GM20000 (cell line): ENCODE measurements at regions not wholly inside any gene's neighbourhood (a gene's known extent, or its start where the extent isn't known, plus 50 kb on each side); places are given as distances from the start of the nearest gene placed in this dataset.

Experiments used
- DNase-seq: peaks from one replicate; pipeline ENCODE4 v3.0.0; 2012; ENCODE audit warnings: low spot score
- TF ChIP-seq, protein P1 (sequence below): IDR thresholded peaks from 2 replicates; pipeline ENCODE4 v1.5.1; 2012; ENCODE audit warnings: mild to moderate bottlenecking, control low read depth; ENCODE audit errors: extremely low read depth, missing control alignments

DNA sequence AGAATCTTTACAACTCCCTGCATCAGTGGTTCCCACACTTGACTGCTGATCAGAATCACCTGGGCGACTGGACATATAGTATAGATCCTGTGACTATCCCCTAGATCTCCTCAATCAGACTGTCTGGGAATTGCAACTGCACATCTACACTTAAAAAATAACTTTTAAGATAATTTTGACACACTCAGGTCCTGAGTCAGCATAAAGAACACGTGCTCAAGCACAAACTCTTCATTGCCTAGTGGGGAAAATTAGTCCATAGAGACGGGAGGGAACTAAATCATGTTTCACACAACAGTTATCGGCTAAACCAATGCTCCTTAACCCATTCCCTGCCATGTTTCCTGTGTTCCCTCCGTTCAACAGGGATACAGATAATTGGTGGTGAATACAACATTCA lies 243.5 kb upstream of the FGF13 start:
- TF ChIP-seq, protein P1, sequence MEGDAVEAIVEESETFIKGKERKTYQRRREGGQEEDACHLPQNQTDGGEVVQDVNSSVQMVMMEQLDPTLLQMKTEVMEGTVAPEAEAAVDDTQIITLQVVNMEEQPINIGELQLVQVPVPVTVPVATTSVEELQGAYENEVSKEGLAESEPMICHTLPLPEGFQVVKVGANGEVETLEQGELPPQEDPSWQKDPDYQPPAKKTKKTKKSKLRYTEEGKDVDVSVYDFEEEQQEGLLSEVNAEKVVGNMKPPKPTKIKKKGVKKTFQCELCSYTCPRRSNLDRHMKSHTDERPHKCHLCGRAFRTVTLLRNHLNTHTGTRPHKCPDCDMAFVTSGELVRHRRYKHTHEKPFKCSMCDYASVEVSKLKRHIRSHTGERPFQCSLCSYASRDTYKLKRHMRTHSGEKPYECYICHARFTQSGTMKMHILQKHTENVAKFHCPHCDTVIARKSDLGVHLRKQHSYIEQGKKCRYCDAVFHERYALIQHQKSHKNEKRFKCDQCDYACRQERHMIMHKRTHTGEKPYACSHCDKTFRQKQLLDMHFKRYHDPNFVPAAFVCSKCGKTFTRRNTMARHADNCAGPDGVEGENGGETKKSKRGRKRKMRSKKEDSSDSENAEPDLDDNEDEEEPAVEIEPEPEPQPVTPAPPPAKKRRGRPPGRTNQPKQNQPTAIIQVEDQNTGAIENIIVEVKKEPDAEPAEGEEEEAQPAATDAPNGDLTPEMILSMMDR = no peak

DNA sequence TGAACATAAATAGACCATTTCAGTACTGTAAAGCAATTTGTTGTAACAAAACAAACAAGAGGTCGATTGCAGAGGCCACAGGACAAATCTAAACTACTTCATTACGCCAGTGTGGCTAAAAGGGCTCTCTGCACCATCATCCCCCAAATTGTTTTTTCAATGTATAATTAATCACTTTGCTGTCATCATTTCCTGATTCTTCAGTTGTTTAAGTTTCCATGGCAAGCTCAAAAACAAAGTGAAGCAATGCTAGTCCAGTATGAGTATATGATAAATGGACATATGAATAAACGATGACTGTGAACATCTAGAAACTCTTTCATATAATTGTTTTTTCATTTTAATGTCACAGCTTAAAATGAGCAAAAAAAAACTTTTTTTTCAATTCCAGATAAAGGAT lies 235.4 kb upstream of the FGF13 start:
- TF ChIP-seq, protein P1 = no peak
- no peak for DNase-seq

More for the DNA sequence above, 243.5 kb upstream of the FGF13 start:
- no peak for DNase-seq

DNA sequence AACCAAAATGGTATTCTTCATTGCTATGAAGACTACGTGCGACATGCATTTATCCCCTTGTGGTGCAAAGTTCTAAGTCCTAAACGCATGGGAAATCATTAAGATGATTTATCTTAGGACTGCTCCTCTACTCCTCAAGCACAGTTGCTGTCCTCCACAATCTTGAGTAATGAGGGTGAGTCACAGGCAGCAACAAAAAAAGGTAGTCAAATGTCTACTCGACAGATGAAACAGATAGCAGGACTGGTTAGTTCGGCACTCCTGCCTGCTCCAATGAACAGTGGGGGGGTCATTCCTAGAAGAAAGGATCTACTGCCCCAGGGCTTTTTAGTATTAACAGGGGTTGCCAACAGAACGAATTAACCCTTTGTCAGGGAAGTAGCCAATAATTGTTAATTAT lies 233.7 kb upstream of the FGF13 start:
- TF ChIP-seq, protein P1 = no peak
- no peak for DNase-seq

DNA sequence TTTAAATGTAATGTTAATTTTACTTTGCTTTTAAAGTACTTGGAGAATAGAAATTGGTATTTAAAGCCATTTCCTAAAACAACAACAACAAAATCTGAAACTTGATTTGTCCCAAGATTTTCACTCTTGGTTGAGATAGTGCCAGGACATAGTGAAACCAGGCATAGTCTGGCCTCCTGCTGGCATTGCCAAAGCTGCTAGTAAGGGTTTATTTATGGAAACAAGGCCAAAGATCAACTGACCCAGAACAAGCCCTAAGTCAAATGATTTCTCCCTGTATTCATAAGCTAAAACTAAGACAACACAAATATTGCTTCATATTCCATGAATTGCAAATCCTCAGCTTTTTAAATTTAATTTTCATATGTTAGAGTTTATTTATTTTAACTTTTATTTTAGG lies 227.5 kb upstream of the FGF13 start:
- TF ChIP-seq, protein P1 = no peak
- DNase-seq = no peak

DNA sequence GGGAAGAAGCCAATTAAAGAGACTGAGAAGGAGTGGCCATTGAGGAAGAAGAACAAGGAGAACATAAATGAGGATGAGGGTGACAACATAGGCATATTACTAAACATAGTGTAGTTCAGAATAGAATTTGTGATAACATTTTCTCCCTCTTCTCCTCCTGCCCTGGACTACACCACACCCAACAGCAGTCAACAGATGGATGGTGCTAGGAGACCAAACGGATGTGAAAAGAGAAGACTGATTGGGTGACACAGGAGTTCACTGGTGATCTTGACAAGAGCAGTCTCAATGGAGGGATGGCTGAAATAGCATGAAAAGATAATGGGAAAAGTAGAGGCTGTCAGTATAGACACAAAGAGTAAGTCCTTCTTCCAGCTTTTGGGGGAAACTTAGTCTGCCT lies 226.5 kb upstream of the FGF13 start:
- no peak for DNase-seq
- TF ChIP-seq, protein P1 = no peak

DNA sequence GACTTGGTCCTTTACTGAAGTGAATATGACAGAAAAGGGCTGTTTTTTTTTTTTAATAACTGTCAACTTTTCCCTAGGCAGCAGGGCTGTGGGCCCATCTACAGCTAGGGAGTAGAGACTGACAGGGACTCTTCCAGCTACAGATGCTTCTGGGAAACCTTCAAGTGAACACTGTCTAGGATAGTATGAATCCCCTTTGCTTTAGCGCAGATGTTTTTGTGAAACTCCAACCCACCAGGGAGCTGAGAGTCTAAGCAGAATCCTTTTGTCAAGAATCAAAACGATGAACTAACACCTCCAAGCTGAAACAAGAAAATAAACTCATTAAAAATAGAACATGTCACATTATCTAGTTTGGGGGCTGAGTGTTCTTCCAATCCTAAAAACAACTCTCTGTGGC lies 219.7 kb upstream of the FGF13 start:
- TF ChIP-seq, protein P1 = no peak
- no peak for DNase-seq

DNA sequence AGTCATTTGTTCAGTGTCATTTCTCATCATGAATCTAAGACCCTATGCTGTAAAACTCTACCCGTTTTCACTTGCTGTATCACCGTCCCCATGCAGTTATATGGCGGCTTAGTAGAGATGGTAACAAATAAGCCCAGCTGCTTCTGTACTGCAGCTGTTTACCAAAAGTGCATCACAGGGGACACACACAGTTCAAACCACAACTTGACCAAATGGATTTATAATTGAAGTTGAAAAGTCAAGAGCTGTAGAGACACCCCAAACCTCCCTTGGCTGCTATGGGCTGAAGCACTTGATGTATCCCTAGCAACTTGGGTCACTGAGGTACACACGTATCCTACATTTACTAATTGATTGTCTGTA lies 219.0 kb upstream of the FGF13 start:
- TF ChIP-seq, protein P1 = no peak
- DNase-seq = no peak
